ENCODE measurements at regions not wholly inside any gene's neighbourhood (a gene's known extent, or its start where the extent isn't known, plus 50 kb on each side); places are given as distances from the start of the nearest gene placed in this dataset.

DNA sequence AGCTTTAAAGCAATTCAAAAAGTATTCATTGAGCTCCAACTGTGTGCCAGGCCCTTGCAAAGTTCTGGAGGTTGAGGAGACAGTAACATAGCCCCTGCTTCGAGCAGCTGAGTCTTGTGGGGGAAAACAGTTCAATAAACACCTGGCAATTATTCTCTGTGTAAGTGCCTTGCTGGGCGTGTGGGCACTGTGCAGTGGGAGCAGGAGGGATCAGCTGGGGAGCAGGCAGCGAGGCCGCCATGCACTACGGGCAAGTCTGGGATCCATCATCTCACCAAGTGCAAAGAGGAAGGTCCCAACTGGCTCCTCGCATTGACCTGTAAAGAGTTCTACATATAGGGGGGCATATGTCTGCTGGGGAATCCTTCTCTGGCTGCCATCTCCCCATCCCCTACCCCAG is 342.2 kb upstream of the HS6ST1 start:
- Mint-ChIP-seq H3K4me1 (peaks cover 5% of the 10 kb centered on the region), H3K27me3 (ENCODE audit: low read depth) (peaks cover 12% of the 10 kb centered on the region), H3K4me3 (no peak overlapping the region), H3K27ac (no peak overlapping the region), H3K9me3 (peaks cover 6% of the 10 kb centered on the region), H3K36me3 (ENCODE audit: low read depth) (no peaks in the 10 kb centered on the region)
- TF ChIP-seq CTCF (IDR thresholded peaks at IDR 0.05; ENCODE audit: unreplicated experiment in 3 of 3), result no peak

DNA sequence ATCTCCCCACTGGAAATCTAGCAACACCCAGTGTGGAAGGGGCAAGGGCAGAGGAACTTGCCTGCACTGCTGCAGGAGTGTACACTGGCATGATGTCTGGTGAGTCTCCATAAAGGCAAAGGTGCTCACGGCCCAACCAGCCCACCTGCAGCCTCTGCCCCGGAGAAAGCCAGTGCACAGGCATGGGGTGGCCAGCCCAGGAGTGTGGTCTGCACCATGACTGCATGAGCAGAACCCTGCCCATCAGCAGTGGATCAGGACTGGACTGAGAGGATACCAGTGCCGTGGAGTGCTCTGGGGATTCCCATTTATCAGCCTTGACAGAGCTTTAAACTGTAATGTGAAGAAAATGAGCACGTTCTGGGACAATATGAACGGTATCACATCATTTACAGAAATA is 342.6 kb upstream of the HS6ST1 start:
- Mint-ChIP-seq H3K27ac (no peak overlapping the region), H3K36me3 (ENCODE audit: low read depth) (no peaks in the 10 kb centered on the region), H3K9me3 (peaks cover 6% of the 10 kb centered on the region), H3K27me3 (ENCODE audit: low read depth) (peaks cover 12% of the 10 kb centered on the region), H3K4me1 (peaks cover 5% of the 10 kb centered on the region), H3K4me3 (no peak overlapping the region)
- no peak for TF ChIP-seq CTCF (IDR thresholded peaks at IDR 0.05; ENCODE audit: unreplicated experiment in 3 of 3)

- peaks cover 5% of the 10 kb centered on the region for H3K4me1 Mint-ChIP-seq
- H3K27me3 Mint-ChIP-seq (ENCODE audit: low read depth), result peaks cover 12% of the 10 kb centered on the region
- H3K4me3 Mint-ChIP-seq, result no peak overlapping the region
- H3K9me3 Mint-ChIP-seq, result peaks cover 5% of the 10 kb centered on the region
- H3K36me3 Mint-ChIP-seq (ENCODE audit: low read depth), result no peaks in the 10 kb centered on the region
- no peak overlapping the region for H3K27ac Mint-ChIP-seq
- TF ChIP-seq CTCF (IDR thresholded peaks at IDR 0.05; ENCODE audit: unreplicated experiment in 3 of 3), result no peak
Measured at GRCh38 chr2:128662051-128662471, 343.4 kb upstream of the HS6ST1 start.

GRCh38 chr2:128663371-128664050 is 344.8 kb upstream of the HS6ST1 start:
- Mint-ChIP-seq H3K4me3 (no peak overlapping the region), H3K9me3 (no peaks in the 10 kb centered on the region), H3K36me3 (ENCODE audit: low read depth) (no peaks in the 10 kb centered on the region), H3K4me1 (peaks cover 5% of the 10 kb centered on the region), H3K27ac (no peak overlapping the region), H3K27me3 (ENCODE audit: low read depth) (peaks cover 15% of the 10 kb centered on the region)
- TF ChIP-seq CTCF (IDR thresholded peaks at IDR 0.05; ENCODE audit: unreplicated experiment in 3 of 3), result no peak

DNA sequence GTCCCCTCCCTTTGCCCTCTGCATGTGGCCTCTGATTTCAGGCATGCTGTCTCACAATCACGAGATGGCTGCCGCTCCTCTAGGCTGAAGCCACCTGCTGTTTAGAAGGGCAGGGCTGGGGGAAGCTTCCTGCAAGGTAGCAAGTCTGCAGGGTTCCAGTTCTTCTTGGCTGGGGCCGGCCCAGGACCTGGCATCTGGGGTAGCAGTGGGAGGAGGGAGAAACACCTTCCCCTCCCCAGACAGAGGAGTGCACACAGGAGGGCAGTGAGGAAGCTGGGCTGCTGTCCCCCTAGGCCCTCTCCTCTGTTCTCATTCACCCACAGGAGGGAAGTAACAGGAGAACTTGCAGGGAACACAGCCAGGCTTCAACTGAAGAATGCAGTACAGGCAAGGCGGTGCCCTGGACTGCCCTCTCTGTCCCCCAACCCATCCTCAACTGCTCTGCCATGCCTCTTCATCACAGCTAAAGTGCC is 345.9 kb upstream of the HS6ST1 start:
- H3K4me3 Mint-ChIP-seq, result no peak overlapping the region
- H3K27ac Mint-ChIP-seq, result no peak overlapping the region
- TF ChIP-seq CTCF (IDR thresholded peaks at IDR 0.05; ENCODE audit: unreplicated experiment in 3 of 3), result no peak

DNA sequence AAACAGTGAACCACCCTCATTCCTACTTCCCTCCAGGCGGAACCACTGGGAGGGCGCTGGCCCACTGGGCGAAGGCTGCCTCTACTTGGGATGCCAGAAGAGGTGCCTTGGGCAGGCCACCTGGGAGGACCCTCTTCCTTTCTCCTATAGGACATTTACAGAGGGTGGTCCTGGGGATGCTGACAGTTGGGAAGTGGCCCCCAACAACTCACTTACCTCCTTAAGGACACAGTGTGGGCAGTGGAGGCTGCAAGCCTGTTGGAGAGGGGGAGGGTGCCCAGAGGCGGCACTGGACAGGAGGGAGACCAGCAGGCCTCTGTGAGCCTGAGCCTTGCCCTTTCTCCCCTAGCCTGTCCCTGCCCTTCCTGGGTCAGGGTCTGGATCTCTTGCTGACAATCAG is 346.4 kb upstream of the HS6ST1 start:
- no peak overlapping the region for H3K27ac Mint-ChIP-seq
- peaks cover 12% of the 10 kb centered on the region for H3K27me3 Mint-ChIP-seq (ENCODE audit: low read depth)
- no peak for TF ChIP-seq CTCF (IDR thresholded peaks at IDR 0.05; ENCODE audit: unreplicated experiment in 3 of 3)
- H3K36me3 Mint-ChIP-seq (ENCODE audit: low read depth), result no peaks in the 10 kb centered on the region
- peaks cover 5% of the 10 kb centered on the region for H3K4me1 Mint-ChIP-seq
- peaks cover 4% of the 10 kb centered on the region for H3K9me3 Mint-ChIP-seq
- no peak overlapping the region for H3K4me3 Mint-ChIP-seq

More for the DNA sequence above, 345.9 kb upstream of the HS6ST1 start:
- no peaks in the 10 kb centered on the region for H3K9me3 Mint-ChIP-seq
- peaks cover 5% of the 10 kb centered on the region for H3K4me1 Mint-ChIP-seq
- H3K36me3 Mint-ChIP-seq (ENCODE audit: low read depth), result no peaks in the 10 kb centered on the region
- H3K27me3 Mint-ChIP-seq (ENCODE audit: low read depth), result peaks cover 12% of the 10 kb centered on the region

Measured in nephron (organoid).